PC-9 (cell line): ENCODE measurements at regions not wholly inside any gene's neighbourhood (a gene's known extent, or its start where the extent isn't known, plus 50 kb on each side); places are given as distances from the start of the nearest gene placed in this dataset.

Experiments
- BruUV-seq: library from RNA; stranded (reverse); fragments of 400-500 nt; replicated peaks from 2 replicates; lab custom pipeline; 2021; lab: Mats Ljungman, UMichigan
- CTCF ChIA-PET: fragments of 300-600 bp; sonication (Branson Sonifier 250); formaldehyde crosslinking; loops from one replicate; lab custom pipeline; 2022; ENCODE audit warnings: antibody characterized with exemption; lab: Charles Lee
- POLR2A ChIA-PET: fragments of 300-600 bp; sonication (Branson Sonifier 250); formaldehyde crosslinking; loops from one replicate; lab custom pipeline; 2022; ENCODE audit warnings: antibody characterized with exemption; ENCODE audit not compliant: unreplicated experiment; lab: Charles Lee
- DNase-seq, 2 experiments: peaks; one replicate each; pipeline versions ENCODE4 v3.0.0 to v3.0.0-alpha.2; 2015 to 2022; ENCODE audit warnings: mixed read lengths in 1 of 2
- H2AFZ ChIP-seq: fragments of 200-600 bp; sonication (generic); 2 replicates; pipeline ENCODE4 v1.8.1; 2017; ENCODE audit warnings: antibody characterized with exemption
- H3F3A ChIP-seq: fragments of 200-600 bp; sonication (generic); 2 replicates; pipeline ENCODE4 v1.8.1; 2017; ENCODE audit warnings: antibody characterized with exemption, mild to moderate bottlenecking, low read depth; ENCODE audit not compliant: insufficient read depth
- H3K27ac ChIP-seq: fragments of 200-600 bp; sonication (generic); 2 replicates; pipeline ENCODE4 v1.6.1; 2016; ENCODE audit warnings: mixed run types
- H3K27me3 ChIP-seq: fragments of 200-600 bp; sonication (generic); 2 replicates; pipeline ENCODE4 v1.6.1; 2016; ENCODE audit warnings: low read depth, mixed run types; ENCODE audit not compliant: insufficient read depth
- H3K36me3 ChIP-seq: fragments of 200-600 bp; sonication (generic); 2 replicates; pipeline ENCODE4 v1.6.1; 2016; ENCODE audit warnings: low read depth, mixed run types
- H3K4me1 ChIP-seq: fragments of 200-600 bp; sonication (generic); replicated peaks from 2 replicates; pipeline ENCODE4 v1.6.1; 2016; ENCODE audit warnings: mixed run types; ENCODE audit not compliant: insufficient read depth
- H3K4me2 ChIP-seq: fragments of 200-600 bp; sonication (generic); 2 replicates; pipeline ENCODE4 v1.6.1; 2017; ENCODE audit warnings: mixed run types
- H3K4me3 ChIP-seq: fragments of 200-600 bp; sonication (generic); 2 replicates; pipeline ENCODE4 v1.6.1; 2016; ENCODE audit warnings: mixed run types
- H3K79me2 ChIP-seq: fragments of 200-600 bp; sonication (generic); 2 replicates; pipeline ENCODE4 v1.6.1; 2017; ENCODE audit warnings: low read depth, mixed run types
- H3K9me2 ChIP-seq: fragments of 200-600 bp; sonication (generic); 2 replicates; pipeline ENCODE4 v1.8.1; 2017; ENCODE audit warnings: mild to moderate bottlenecking; ENCODE audit not compliant: insufficient read depth
- H3K9me3 ChIP-seq: fragments of 200-600 bp; sonication (generic); 2 replicates; pipeline ENCODE4 v1.8.1; 2016; ENCODE audit warnings: low read depth; ENCODE audit not compliant: insufficient read depth
- H4K20me1 ChIP-seq: fragments of 200-600 bp; sonication (generic); 2 replicates; pipeline ENCODE4 v1.8.1; 2017; ENCODE audit not compliant: insufficient read depth
- EZH2 ChIP-seq: fragments of 200-600 bp; sonication (generic); IDR thresholded peaks from 2 replicates; pipeline ENCODE4 v1.8.0; 2017; ENCODE audit warnings: antibody characterized with exemption, low read depth
- intact Hi-C: fragments of 100-400 bp; cut with micrococcal nuclease; formaldehyde crosslinking; loops from one replicate; pipeline ENCODE4 v1.10.0; 2022; ENCODE audit not compliant: unreplicated experiment
- TF ChIP-seq, protein P1 (sequence below): fragments of 200-600 bp; sonication (generic); conservative IDR thresholded peaks from 2 replicates; pipeline ENCODE4 v1.6.1; 2017; ENCODE audit warnings: mixed run types, antibody characterized with exemption, mild to moderate bottlenecking, moderate library complexity

GRCh38 chr1:90384193-90384592 lies 332.9 kb downstream of the BARHL2 start:
- no peak overlapping the region for H3K4me3 ChIP-seq
- no peak for TF ChIP-seq EZH2
- TF ChIP-seq, protein P1, sequence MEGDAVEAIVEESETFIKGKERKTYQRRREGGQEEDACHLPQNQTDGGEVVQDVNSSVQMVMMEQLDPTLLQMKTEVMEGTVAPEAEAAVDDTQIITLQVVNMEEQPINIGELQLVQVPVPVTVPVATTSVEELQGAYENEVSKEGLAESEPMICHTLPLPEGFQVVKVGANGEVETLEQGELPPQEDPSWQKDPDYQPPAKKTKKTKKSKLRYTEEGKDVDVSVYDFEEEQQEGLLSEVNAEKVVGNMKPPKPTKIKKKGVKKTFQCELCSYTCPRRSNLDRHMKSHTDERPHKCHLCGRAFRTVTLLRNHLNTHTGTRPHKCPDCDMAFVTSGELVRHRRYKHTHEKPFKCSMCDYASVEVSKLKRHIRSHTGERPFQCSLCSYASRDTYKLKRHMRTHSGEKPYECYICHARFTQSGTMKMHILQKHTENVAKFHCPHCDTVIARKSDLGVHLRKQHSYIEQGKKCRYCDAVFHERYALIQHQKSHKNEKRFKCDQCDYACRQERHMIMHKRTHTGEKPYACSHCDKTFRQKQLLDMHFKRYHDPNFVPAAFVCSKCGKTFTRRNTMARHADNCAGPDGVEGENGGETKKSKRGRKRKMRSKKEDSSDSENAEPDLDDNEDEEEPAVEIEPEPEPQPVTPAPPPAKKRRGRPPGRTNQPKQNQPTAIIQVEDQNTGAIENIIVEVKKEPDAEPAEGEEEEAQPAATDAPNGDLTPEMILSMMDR: no peak
- no peak overlapping the region for H2AFZ ChIP-seq
- H3F3A ChIP-seq: no peaks in the 10 kb centered on the region
- no TSS peak for BruUV-seq
- H3K27ac ChIP-seq: no peak overlapping the region
- no peaks in the 10 kb centered on the region for H3K36me3 ChIP-seq
- no peak for DNase-seq
- no peak overlapping the region for H3K4me2 ChIP-seq
- H3K79me2 ChIP-seq: no peaks in the 10 kb centered on the region
- H3K27me3 ChIP-seq: no peaks in the 10 kb centered on the region
- H3K4me1 ChIP-seq: peaks cover 12% of the 10 kb centered on the region; the same call in 1 of the 2 replicates
- no peaks in the 10 kb centered on the region for H3K9me3 ChIP-seq
- ChIA-PET POLR2A (no interaction called here), CTCF (no interaction called here)
- intact Hi-C loops: no loop called here
- H3K9me2 ChIP-seq: no peaks in the 10 kb centered on the region
- H4K20me1 ChIP-seq: no peaks in the 10 kb centered on the region

DNA sequence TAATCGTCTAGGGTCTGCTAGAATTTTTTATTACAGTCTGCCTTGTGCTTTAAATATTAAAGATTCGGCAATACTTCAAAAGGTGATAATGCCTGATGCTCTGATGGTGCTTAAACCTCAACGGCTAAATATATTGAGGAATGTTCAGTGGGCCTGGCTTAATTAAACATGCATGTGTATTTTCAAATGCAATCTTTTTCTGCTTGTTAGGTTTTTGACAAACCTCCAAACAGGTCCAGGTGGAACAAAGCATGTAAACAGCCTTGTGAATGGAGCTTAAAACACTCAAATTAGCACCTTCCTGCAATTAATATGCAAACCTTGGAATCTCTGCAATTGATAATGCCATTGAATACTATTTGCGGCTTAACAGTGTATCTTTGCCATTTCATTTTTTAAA lies 334.9 kb downstream of the BARHL2 start:
- Histone ChIP-seq H3K36me3 (no peaks in the 10 kb centered on the region), H3K79me2 (no peaks in the 10 kb centered on the region), H3K27me3 (no peaks in the 10 kb centered on the region), H3K9me2 (no peaks in the 10 kb centered on the region), H3K4me3 (no peak overlapping the region), H3F3A (no peaks in the 10 kb centered on the region), H3K4me2 (no peak overlapping the region), H3K9me3 (no peaks in the 10 kb centered on the region), H3K4me1 (peaks cover 8% of the 10 kb centered on the region; the same call in 1 of the 2 replicates), H2AFZ (no peak overlapping the region), H3K27ac (no peak overlapping the region), H4K20me1 (no peaks in the 10 kb centered on the region)
- intact Hi-C loops: no loop called here
- ChIA-PET CTCF (no interaction called here), POLR2A (no interaction called here)
- DNase-seq: no peak
- no TSS peak for BruUV-seq
- TF ChIP-seq, protein P1: no peak
- no peak for TF ChIP-seq EZH2

DNA sequence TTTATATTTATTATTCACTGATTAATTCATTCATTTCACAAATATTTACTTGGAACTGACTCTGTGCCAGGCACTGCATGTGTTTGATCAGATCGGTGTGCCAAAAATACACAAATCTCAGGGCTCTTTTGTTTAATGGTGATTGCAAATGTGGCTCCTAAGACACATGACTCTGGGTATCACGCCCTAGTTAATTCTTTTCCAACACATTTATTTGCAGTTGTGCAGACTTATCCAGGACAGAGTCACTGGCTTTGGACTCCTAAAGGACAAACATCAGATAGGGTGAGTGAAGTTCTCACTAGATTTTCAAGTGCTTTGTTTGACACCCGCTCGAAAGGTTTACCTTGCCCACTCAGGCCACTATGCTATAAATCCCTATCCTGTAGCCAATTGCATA lies 335.5 kb downstream of the BARHL2 start:
- POLR2A ChIA-PET: no interaction called here
- intact Hi-C loops: no loop called here
- no TSS peak for BruUV-seq
- no peak for TF ChIP-seq EZH2
- TF ChIP-seq, protein P1: no peak
- no peak overlapping the region for H3K4me3 ChIP-seq
- no peaks in the 10 kb centered on the region for H3F3A ChIP-seq
- no peak overlapping the region for H3K27ac ChIP-seq
- peaks cover 3% of the 10 kb centered on the region; the same call in 1 of the 2 replicates for H3K4me1 ChIP-seq
- H3K79me2 ChIP-seq: no peaks in the 10 kb centered on the region
- H4K20me1 ChIP-seq: no peaks in the 10 kb centered on the region
- CTCF ChIA-PET: no interaction called here
- H3K36me3 ChIP-seq: no peaks in the 10 kb centered on the region
- DNase-seq: no peak
- no peaks in the 10 kb centered on the region for H3K9me3 ChIP-seq
- no peaks in the 10 kb centered on the region for H3K9me2 ChIP-seq
- no peak overlapping the region for H2AFZ ChIP-seq
- H3K27me3 ChIP-seq: no peaks in the 10 kb centered on the region
- no peak overlapping the region for H3K4me2 ChIP-seq
